Right lobe of liver (tissue), 6 donors: ENCODE measurements at regions not wholly inside any gene's neighbourhood (a gene's known extent, or its start where the extent isn't known, plus 50 kb on each side); places are given as distances from the start of the nearest gene placed in this dataset.

ENCODE experiments used
- ATAC-seq, 4 donors: fragments of 200-7000 bp; cut with Tn5 transposase; one replicate each; pipeline ENCODE4 v1.9.1; 2020; ENCODE audit warnings: mild to moderate bottlenecking in 4 of 4, moderate library complexity in 4 of 4
- DNase-seq, 3 donors: peaks; one replicate each; pipeline ENCODE4 v3.0.0-alpha.2; 2020
- H3K27ac ChIP-seq, 3 donors: fragments of 200-600 bp; one replicate each; pipeline ENCODE4 v1.8.0; 2022
- H3K27me3 ChIP-seq, 2 donors: fragments of 200-600 bp; one replicate each; pipeline ENCODE4 v1.8.0; 2022
- H3K36me3 ChIP-seq, 4 donors: fragments of 200-600 bp; sonication (generic) in 1 of 4; one replicate each; pipeline versions ENCODE4 v1.5.1 to v1.8.0; 2017 to 2022; ENCODE audit warnings: control low read depth in 1 of 4
- H3K4me1 ChIP-seq, 4 donors: fragments of 200-600 bp; sonication (generic) in 1 of 4; one replicate each; pipeline versions ENCODE4 v1.5.1 to v1.8.0; 2017 to 2022; ENCODE audit warnings: control low read depth in 1 of 4
- H3K4me3 ChIP-seq, 3 donors: fragments of 200-600 bp; one replicate each; pipeline ENCODE4 v1.8.0; 2022
- H3K9me3 ChIP-seq, 4 donors: fragments of 200-600 bp; sonication (generic) in 1 of 4; one replicate each; pipeline versions ENCODE4 v1.5.1 to v1.8.0; 2017 to 2022; ENCODE audit warnings: control low read depth in 1 of 4
- CTCF ChIP-seq, 4 donors: fragments of 200-600 bp in 3 of 4; fragments of 450-650 bp in 1 of 4; IDR thresholded peaks; one replicate each; pipeline versions ENCODE4 v1.5.1 to v1.8.0; 2016 to 2022; ENCODE audit warnings: antibody characterized with exemption in 4 of 4, mild to moderate bottlenecking in 2 of 4
- POLR2A ChIP-seq: fragments of 450-650 bp; IDR thresholded peaks from one replicate; pipeline ENCODE4 v1.6.1; 2017; ENCODE audit warnings: antibody characterized with exemption, mild to moderate bottlenecking
- WGBS: methylation state at CpG from one replicate; pipeline ENCODE4 v1.1.6; 2018; ENCODE audit warnings: low coverage, low lambda C conversion rate; ENCODE audit not compliant: insufficient coverage; ENCODE audit errors: missing lambda C conversion rate; 5-methylcytosine and 5-hydroxymethylcytosine counted together
- intact Hi-C, 2 donors: fragments of 100-400 bp; cut with DNase I; formaldehyde crosslinking; loops; one replicate each; pipeline versions ENCODE4 v1.11.2 to v1.14.1; 2022
- donor health status: DM: no; HTN: yes; CAD: no.
- donor health status: DM: no; HTN: no; CAD: no.
- donor health status: DM: no; HTN: no; CAD: no.
- donor health status: DM: no; HTN: yes; CAD: no.
- donor health status: DM: no; HTN: yes; CAD: no.

GRCh38 chr1:208939537-208940085 lies 643.9 kb upstream of the CAMK1G start:
- TF ChIP-seq CTCF (IDR thresholded peaks at IDR 0.05) (no peak), POLR2A (no peak)
- Histone ChIP-seq H3K27me3 (no peaks in the 10 kb centered on the region), H3K27ac (no peak overlapping the region), H3K4me3 (no peak overlapping the region), H3K9me3 (no peaks in the 10 kb centered on the region), H3K36me3 (no peaks in the 10 kb centered on the region), H3K4me1 (no peaks in the 10 kb centered on the region)
- no peak for DNase-seq
- intact Hi-C loops: no loop called here
- 64% methylated on average over 1 of the region's 1 CpG for WGBS
- ATAC-seq: no peak

- ATAC-seq (no peak), DNase-seq (no peak)
- intact Hi-C loops: no loop called here
- Histone ChIP-seq H3K27ac (no peak overlapping the region), H3K36me3 (no peaks in the 10 kb centered on the region), H3K4me1 (no peaks in the 10 kb centered on the region), H3K27me3 (no peaks in the 10 kb centered on the region), H3K9me3 (no peaks in the 10 kb centered on the region), H3K4me3 (no peak overlapping the region)
- WGBS: 56% methylated on average over 1 of the region's 1 CpG
- no peak for TF ChIP-seq POLR2A
- TF ChIP-seq CTCF (IDR thresholded peaks at IDR 0.05): no peak
These were observed 641.0 kb upstream of the CAMK1G start for GRCh38 chr1:208942394-208943130.

DNA sequence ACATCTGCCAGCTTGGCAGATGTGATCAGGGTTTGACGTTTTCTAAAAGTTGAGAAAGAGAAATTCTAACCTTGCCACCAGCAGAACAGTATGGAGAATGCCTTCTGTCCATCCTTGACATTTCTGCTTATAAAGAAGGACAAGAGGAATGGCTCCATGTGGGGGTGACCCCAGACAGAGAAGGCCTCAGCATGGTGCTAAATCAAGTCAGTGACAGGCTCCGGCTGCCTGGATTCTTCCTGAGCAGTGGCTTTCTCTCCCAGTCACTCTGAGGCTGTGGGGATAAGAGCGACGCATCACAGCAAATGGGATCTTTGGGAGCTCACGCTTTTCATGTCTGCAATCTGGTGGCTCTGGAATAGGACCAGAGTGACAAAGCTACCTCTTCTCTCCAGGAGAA lies 640.2 kb upstream of the CAMK1G start:
- H3K27me3 ChIP-seq: no peaks in the 10 kb centered on the region
- TF ChIP-seq CTCF (IDR thresholded peaks at IDR 0.05): no peak
- no peak for TF ChIP-seq POLR2A
- H3K36me3 ChIP-seq: no peaks in the 10 kb centered on the region
- no peaks in the 10 kb centered on the region for H3K4me1 ChIP-seq
- no peak overlapping the region for H3K27ac ChIP-seq
- intact Hi-C loops: no loop called here
- DNase-seq: no peak
- no peak for ATAC-seq
- H3K4me3 ChIP-seq: no peak overlapping the region
- WGBS: 44% methylated on average over 1 of the region's 5 CpGs
- no peaks in the 10 kb centered on the region for H3K9me3 ChIP-seq

GRCh38 chr1:208944981-208945451 lies 638.5 kb upstream of the CAMK1G start:
- no peaks in the 10 kb centered on the region for H3K9me3 ChIP-seq
- TF ChIP-seq CTCF (IDR thresholded peaks at IDR 0.05) (no peak), POLR2A (no peak)
- no peak for ATAC-seq
- H3K4me3 ChIP-seq: no peak overlapping the region
- WGBS: 8% methylated on average over 2 of the region's 2 CpGs
- H3K27ac ChIP-seq: peak overlapping the region in 1 of 3 donors; percentile 3
- H3K36me3 ChIP-seq: no peaks in the 10 kb centered on the region
- H3K4me1 ChIP-seq: no peaks in the 10 kb centered on the region
- no peaks in the 10 kb centered on the region for H3K27me3 ChIP-seq
- DNase-seq: no peak
- intact Hi-C loops: no loop called here
